PFSK-1 (cell line): ENCODE measurements at regions not wholly inside any gene's neighbourhood (a gene's known extent, or its start where the extent isn't known, plus 50 kb on each side); places are given as distances from the start of the nearest gene placed in this dataset.

Experiments
- POLR2AphosphoS5 ChIP-seq: IDR thresholded peaks from 2 replicates; pipeline ENCODE4 v1.6.1; 2012; ENCODE audit warnings: low read depth, mild to moderate bottlenecking, control low read depth, low read length, moderate library complexity
- TAF1 ChIP-seq: IDR thresholded peaks from 2 replicates; pipeline ENCODE4 v1.6.1; 2012; ENCODE audit warnings: low read length, control low read depth, borderline replicate concordance; ENCODE audit not compliant: insufficient read depth
- TF ChIP-seq, protein P1 (sequence below), 2 experiments: IDR thresholded peaks; 2 replicates each; pipeline versions ENCODE4 v1.6.1 to v1.8.0; 2011 to 2012; ENCODE audit warnings: low read depth in 2 of 2, low read length in 2 of 2, control low read depth in 1 of 2, inconsistent platforms in 1 of 2, mild to moderate bottlenecking in 1 of 2, moderate library complexity in 1 of 2; ENCODE audit not compliant: insufficient read depth in 1 of 2

DNA sequence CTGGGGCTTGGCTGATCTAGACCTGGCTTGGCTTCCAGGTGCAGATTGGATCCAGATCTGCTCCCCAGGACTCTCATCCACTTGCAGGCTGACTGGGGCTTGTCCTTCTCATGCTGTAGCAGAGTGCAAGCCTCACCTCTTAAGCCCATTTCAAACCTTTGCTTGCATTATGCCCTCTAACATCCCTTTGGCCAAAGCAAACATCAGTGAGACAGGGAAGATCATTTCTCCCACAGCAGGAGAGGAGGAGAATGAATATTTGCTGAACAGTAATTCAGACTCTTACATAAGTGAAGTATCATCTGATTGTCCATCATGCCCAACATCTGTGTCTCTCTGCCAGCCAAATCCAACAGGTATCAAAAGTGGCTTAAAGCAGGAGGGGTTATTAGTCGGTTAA is 194.9 kb downstream of the C9orf152 start:
- TF ChIP-seq, protein P1, sequence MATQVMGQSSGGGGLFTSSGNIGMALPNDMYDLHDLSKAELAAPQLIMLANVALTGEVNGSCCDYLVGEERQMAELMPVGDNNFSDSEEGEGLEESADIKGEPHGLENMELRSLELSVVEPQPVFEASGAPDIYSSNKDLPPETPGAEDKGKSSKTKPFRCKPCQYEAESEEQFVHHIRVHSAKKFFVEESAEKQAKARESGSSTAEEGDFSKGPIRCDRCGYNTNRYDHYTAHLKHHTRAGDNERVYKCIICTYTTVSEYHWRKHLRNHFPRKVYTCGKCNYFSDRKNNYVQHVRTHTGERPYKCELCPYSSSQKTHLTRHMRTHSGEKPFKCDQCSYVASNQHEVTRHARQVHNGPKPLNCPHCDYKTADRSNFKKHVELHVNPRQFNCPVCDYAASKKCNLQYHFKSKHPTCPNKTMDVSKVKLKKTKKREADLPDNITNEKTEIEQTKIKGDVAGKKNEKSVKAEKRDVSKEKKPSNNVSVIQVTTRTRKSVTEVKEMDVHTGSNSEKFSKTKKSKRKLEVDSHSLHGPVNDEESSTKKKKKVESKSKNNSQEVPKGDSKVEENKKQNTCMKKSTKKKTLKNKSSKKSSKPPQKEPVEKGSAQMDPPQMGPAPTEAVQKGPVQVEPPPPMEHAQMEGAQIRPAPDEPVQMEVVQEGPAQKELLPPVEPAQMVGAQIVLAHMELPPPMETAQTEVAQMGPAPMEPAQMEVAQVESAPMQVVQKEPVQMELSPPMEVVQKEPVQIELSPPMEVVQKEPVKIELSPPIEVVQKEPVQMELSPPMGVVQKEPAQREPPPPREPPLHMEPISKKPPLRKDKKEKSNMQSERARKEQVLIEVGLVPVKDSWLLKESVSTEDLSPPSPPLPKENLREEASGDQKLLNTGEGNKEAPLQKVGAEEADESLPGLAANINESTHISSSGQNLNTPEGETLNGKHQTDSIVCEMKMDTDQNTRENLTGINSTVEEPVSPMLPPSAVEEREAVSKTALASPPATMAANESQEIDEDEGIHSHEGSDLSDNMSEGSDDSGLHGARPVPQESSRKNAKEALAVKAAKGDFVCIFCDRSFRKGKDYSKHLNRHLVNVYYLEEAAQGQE (IDR thresholded peaks at IDR 0.05; ENCODE audit: insufficient read depth in 1 of 2, low read depth in 2 of 2, low read length in 2 of 2), result no peak
- TF ChIP-seq POLR2AphosphoS5 (no peak), TAF1 (no peak)
